Large intestine (tissue), 3 donors: ENCODE measurements at regions not wholly inside any gene's neighbourhood (a gene's known extent, or its start where the extent isn't known, plus 50 kb on each side); places are given as distances from the start of the nearest gene placed in this dataset.

ENCODE experiments used
- DNase-seq, 2 donors: peaks; one replicate each; pipeline versions ENCODE4 v3.0.0 to v3.0.0-alpha.2; 2013
- H3K27ac ChIP-seq: one replicate; pipeline ENCODE4 v1.5.1; 2013; ENCODE audit warnings: low read length
- H3K27me3 ChIP-seq: 2 replicates; pipeline ENCODE4 v1.6.1; 2013; ENCODE audit warnings: low read length; ENCODE audit not compliant: control insufficient read depth, insufficient read depth
- H3K36me3 ChIP-seq: 2 replicates; pipeline ENCODE4 v1.6.1; 2013; ENCODE audit warnings: low read length; ENCODE audit not compliant: control insufficient read depth, insufficient read depth
- H3K4me1 ChIP-seq: one replicate; pipeline ENCODE4 v1.6.1; 2013; ENCODE audit warnings: low read length; ENCODE audit not compliant: control insufficient read depth, insufficient read depth
- H3K4me3 ChIP-seq: one replicate; pipeline ENCODE4 v1.5.1; 2013; ENCODE audit warnings: low read length
- H3K9me3 ChIP-seq: one replicate; pipeline ENCODE4 v1.6.1; 2013; ENCODE audit warnings: mild to moderate bottlenecking, low read depth, low read length, moderate library complexity; ENCODE audit not compliant: control insufficient read depth
- WGBS: methylation state at CpG from one replicate; pipeline ENCODE4 v1.1.5; 2013; ENCODE audit warnings: low lambda C conversion rate; ENCODE audit not compliant: insufficient coverage; 5-methylcytosine and 5-hydroxymethylcytosine counted together

DNA sequence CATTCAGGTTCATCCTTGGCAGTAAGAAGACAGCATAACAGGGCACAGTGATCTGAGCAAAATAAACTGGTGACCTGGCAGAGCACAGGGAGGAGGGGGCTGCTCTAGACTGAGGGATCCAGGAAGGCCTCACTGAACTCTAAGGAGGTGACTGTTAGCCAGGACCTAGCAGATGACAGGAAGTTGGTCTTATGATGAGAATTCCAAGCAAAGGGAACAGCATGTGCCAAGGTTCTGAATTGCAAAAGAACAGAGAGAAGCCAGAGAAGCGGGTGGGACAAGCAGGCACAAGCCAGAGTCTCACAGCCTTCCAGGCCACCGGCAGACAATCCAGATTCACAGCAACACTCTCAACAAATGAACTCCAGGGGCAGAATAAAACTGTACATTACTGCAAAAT, 152.7 kb upstream of the PTPRM start:
- Histone ChIP-seq H3K27me3 (no peaks in the 10 kb centered on the region), H3K4me1 (no peaks in the 10 kb centered on the region), H3K9me3 (no peaks in the 10 kb centered on the region), H3K27ac (no peak overlapping the region), H3K4me3 (no peak overlapping the region), H3K36me3 (no peaks in the 10 kb centered on the region)
- no CpG with 5 or more reads among the region's 2 CpGs for WGBS
- no peak for DNase-seq

DNA sequence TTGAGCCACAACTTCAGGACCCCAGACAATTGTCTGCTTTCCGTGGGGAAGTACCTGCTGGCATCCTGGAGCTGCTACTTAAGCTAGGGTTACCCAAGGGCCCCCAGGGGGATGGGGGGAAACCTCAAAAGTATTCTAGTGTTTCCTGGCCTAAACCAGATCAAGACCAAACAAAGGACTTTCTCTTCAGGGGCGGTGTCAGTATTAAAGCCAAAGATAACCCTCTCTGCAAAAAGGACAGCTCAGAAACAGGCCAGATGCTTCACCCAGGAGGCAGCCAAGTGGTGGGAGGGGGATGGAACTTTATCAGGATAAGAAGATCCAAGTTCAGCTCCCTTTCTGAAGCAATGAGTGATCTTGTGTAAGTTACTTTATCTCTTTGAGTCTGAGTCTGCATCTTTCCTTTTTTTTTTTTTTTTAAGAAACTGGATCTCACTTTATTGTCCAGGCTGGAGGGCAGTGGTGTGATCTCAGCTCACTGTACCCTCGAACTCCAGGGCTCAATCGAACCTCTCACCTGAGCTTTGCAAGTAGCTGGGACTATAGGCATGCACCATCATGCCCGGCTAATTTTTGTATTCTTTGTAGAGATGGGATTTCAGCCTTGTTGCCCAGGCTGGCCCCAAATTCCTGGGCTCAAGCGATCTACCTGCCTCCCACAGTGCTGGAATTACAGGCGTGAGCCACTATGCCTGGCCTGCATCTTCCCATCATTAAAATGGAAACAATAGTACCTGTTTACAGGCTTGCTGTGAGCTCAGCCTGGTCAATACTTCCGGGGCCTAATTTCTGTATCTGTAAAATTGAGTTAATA, 151.8 kb upstream of the PTPRM start:
- Histone ChIP-seq H3K4me1 (no peaks in the 10 kb centered on the region), H3K9me3 (no peaks in the 10 kb centered on the region), H3K36me3 (no peaks in the 10 kb centered on the region), H3K4me3 (no peak overlapping the region), H3K27me3 (no peaks in the 10 kb centered on the region), H3K27ac (no peak overlapping the region)
- 71% methylated on average over 1 of the region's 8 CpGs for WGBS
- no peak for DNase-seq

DNA sequence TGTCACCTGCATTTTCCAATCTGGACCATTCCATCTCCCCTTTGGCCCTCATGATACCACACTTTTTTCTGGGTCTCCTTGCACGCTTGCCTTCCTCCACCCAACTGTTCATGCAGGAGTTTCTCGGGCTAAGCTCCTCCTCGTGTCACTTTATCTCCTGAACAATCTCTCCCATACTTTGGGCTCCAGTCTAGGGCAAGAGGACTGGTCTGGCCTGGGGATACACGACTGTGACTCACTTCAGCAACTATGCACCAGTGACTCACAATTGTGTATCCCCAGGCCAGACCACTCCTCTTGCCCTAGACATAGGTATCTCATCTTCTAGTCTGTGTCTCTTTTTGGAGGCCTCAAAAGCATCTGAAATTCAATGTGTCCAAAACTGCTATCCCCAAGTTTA, 149.4 kb upstream of the PTPRM start:
- WGBS, result no CpG with 5 or more reads among the region's 4 CpGs
- no peaks in the 10 kb centered on the region for H3K27me3 ChIP-seq
- H3K9me3 ChIP-seq, result no peaks in the 10 kb centered on the region
- H3K4me3 ChIP-seq, result no peak overlapping the region
- H3K36me3 ChIP-seq, result no peaks in the 10 kb centered on the region
- H3K27ac ChIP-seq, result no peak overlapping the region
- DNase-seq, result no peak
- no peaks in the 10 kb centered on the region for H3K4me1 ChIP-seq

DNA sequence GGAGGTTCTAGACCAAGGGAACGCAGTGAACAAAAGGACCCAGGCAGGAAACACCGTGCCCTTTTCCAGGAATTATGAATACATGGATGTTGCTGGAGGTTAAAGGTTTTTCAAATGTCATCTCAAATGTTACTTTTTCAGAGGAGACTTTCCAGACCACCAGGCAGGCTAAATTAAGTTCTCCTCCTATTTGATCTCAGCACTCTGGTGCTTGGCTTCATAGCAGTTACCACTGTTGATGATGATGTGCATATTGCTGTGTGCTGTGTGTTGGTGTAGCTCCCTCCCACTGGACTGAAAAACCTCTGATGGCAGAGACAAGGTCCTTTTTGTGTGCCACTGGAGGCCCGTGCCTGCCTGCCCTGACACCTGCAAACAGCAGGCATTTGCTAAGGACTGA, 137.3 kb upstream of the PTPRM start:
- no peak overlapping the region for H3K4me3 ChIP-seq
- no peaks in the 10 kb centered on the region for H3K36me3 ChIP-seq
- H3K27ac ChIP-seq, result no peak overlapping the region
- H3K9me3 ChIP-seq, result no peaks in the 10 kb centered on the region
- H3K27me3 ChIP-seq, result no peaks in the 10 kb centered on the region
- no peaks in the 10 kb centered on the region for H3K4me1 ChIP-seq
- WGBS, result 100% methylated on average over 1 of the region's 3 CpGs
- no peak for DNase-seq

DNA sequence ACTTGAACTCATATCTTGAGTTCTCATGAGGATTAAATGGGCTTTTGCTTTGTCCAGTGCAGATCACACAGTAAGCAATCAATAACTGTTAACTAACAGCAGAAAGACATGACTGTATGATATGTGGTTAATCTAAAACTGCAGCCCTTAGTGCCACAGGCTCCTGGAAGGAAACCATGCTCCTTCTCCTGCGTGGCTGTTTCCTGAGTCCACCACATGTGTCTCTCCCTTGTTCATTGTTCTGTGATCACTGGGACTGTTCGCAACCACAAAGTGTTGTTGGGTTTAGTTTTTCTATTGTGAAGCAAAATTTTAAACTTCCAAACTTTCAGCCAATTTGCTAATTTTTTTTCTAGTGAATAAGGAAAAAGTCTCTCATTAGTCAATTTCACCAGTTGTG, 130.9 kb upstream of the PTPRM start:
- no peaks in the 10 kb centered on the region for H3K27me3 ChIP-seq
- no peak for DNase-seq
- no peaks in the 10 kb centered on the region for H3K4me1 ChIP-seq
- no peaks in the 10 kb centered on the region for H3K36me3 ChIP-seq
- WGBS, result no CpG with 5 or more reads among the region's 2 CpGs
- no peak overlapping the region for H3K4me3 ChIP-seq
- no peaks in the 10 kb centered on the region for H3K9me3 ChIP-seq
- H3K27ac ChIP-seq, result no peak overlapping the region

DNA sequence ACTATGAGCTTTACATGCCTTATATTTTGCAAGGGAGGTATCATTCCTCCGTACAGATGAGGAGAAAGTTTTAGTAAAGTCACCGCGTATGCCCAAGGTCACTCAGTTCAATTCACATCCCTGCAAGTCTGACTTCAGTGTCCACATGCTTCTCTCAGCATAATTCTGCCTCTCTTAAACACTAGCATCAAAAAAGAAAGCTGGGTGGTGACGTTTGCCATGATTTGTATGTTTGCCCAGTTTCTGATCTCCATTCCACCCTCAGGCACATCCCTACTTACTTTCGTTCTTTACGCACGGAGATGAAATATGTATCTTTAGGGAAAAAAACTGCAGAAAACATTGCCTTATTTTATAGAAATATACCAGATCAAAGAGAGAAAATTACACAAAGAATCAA, 129.2 kb upstream of the PTPRM start:
- H3K4me3 ChIP-seq, result no peak overlapping the region
- no peak overlapping the region for H3K27ac ChIP-seq
- no peak for DNase-seq
- no peaks in the 10 kb centered on the region for H3K36me3 ChIP-seq
- WGBS, result 92% methylated on average over 4 of the region's 7 CpGs
- H3K9me3 ChIP-seq, result no peaks in the 10 kb centered on the region
- H3K4me1 ChIP-seq, result no peaks in the 10 kb centered on the region
- H3K27me3 ChIP-seq, result peaks cover 2% of the 10 kb centered on the region

DNA sequence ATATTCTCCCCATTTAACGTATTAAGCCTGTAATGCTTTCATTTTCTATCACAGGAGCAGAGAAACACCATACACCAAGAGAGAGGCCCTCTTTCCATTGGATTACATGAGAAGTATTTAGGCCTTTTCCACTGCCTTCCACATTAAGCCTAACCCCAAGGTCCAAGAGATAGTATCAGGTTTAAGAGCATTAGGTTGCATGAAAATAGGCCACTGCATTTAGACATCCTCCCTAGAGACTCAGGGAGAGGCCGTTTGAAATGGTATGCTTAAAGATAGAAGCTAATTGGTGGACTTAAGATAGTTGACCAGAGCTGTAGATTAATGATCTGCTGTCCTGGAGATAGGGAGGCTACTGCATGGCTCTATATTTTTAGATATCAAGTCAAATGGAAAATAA, 128.5 kb upstream of the PTPRM start:
- Histone ChIP-seq H3K27me3 (peaks cover 2% of the 10 kb centered on the region), H3K4me3 (no peak overlapping the region), H3K36me3 (no peaks in the 10 kb centered on the region), H3K4me1 (no peaks in the 10 kb centered on the region), H3K9me3 (no peaks in the 10 kb centered on the region), H3K27ac (no peak overlapping the region)
- DNase-seq, result no peak
- 40% methylated on average over 1 of the region's 2 CpGs for WGBS

DNA sequence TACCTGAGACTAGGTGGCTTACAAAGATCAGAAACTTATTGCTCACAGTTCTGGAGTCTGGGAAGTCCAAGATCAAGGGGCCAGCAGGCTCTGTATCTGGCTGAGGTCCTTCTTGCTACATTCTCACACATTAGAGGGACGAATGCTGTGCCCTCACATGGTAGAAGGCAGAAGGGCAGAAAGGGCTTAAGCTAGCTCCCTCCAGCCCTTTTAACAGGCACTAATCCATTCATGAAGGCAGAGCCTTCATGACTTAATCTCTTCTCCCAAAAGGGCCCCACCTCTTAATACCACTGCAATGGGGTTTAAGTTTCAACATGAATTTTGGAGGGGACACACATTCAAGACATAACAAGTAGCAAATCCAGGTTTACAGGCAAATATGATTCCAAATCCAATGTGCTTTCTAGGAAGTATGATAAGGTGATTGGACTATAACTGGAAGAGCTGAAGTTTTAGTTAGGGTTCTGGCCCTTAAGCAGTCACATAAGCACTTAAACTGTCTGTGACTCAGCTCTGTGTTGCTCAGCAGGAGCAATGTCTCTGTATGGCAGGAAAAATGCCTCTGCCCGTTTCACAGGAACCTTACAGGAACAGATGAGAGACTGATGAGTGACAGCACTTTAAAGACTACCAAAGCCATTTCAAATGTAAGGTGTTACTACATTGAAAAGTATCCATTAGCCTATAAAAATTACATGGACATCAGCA, 119.6 kb upstream of the PTPRM start:
- peaks cover 5% of the 10 kb centered on the region for H3K27me3 ChIP-seq
- no CpG with 5 or more reads among the region's 2 CpGs for WGBS
- H3K27ac ChIP-seq, result no peak overlapping the region
- no peak for DNase-seq
- no peak overlapping the region for H3K4me3 ChIP-seq
- H3K36me3 ChIP-seq, result no peaks in the 10 kb centered on the region
- H3K9me3 ChIP-seq, result no peaks in the 10 kb centered on the region
- no peaks in the 10 kb centered on the region for H3K4me1 ChIP-seq

DNA sequence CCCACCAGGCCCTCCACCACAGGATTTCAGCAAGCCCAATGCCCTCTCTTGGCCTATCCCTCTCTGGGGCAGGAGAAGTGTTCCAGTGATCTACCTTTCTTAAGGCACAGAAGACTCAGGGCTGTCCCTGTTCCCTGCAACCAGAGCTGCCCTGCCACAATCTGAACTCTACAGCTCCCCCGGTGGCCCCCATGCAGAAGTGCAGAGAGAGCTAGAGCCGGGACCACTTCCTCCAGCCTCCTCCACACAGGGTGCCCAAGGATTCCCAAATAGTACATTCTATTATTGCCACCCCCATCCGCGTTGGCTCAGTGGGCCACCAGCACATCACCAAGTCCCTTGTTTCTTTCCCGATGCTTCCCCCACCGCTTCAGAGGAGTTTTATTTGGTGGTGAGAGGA, 114.8 kb upstream of the PTPRM start:
- Histone ChIP-seq H3K27me3 (no peaks in the 10 kb centered on the region), H3K9me3 (no peaks in the 10 kb centered on the region), H3K27ac (no peak overlapping the region), H3K4me1 (no peaks in the 10 kb centered on the region), H3K36me3 (no peaks in the 10 kb centered on the region), H3K4me3 (no peak overlapping the region)
- WGBS, result no CpG with 5 or more reads among the region's 6 CpGs
- no peak for DNase-seq

DNA sequence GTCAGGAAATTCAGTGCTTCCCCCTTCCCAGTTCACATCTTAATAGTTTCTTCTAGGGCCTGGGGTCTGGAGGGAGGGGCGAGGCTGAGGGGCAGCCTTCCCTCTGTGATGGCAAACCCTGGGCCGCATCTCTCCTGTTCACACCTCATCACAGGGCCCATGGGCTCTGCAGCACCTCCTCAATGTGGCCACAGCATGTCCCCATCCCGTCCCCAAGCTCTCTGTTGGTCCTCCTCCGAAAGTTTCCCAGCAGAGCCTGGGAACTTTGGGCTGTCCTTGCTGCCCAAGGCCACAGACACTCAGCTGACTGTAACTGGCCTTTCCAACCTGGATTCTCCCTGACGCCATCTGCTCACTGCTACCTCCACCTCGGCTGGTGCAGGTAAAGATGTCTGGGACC, 112.7 kb upstream of the PTPRM start:
- no CpG with 5 or more reads among the region's 6 CpGs for WGBS
- Histone ChIP-seq H3K27ac (no peak overlapping the region), H3K4me3 (no peak overlapping the region), H3K4me1 (no peaks in the 10 kb centered on the region), H3K27me3 (no peaks in the 10 kb centered on the region), H3K9me3 (no peaks in the 10 kb centered on the region), H3K36me3 (no peaks in the 10 kb centered on the region)
- DNase-seq, result no peak

DNA sequence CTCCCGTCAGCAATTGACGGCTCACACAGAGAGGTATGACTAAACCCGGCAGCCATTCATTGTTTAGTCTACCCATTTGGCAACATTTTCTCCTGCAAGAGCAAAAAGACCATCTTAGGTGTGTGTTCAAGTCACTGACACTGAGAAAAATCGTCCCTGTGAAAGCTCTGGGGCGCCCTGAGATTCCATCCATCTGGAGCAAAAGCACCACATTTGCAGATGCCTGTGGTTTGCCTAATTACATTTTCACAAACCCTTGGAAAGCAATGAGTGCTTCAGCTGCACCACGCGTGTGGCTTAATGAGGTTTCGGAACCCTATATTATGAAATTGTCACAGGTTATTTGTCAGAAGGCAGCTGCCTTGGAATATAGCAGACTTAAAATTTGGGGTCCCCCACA, 110.7 kb upstream of the PTPRM start:
- H3K27ac ChIP-seq, result no peak overlapping the region
- H3K36me3 ChIP-seq, result no peaks in the 10 kb centered on the region
- WGBS, result 80% methylated on average over 1 of the region's 8 CpGs

More for the DNA sequence above, 110.7 kb upstream of the PTPRM start:
- Histone ChIP-seq H3K4me1 (peaks cover 6% of the 10 kb centered on the region), H3K9me3 (no peaks in the 10 kb centered on the region), H3K27me3 (no peaks in the 10 kb centered on the region), H3K4me3 (no peak overlapping the region)
- no peak for DNase-seq
